Mucosa of rectum (tissue), 2 donors: ENCODE measurements at regions not wholly inside any gene's neighbourhood (a gene's known extent, or its start where the extent isn't known, plus 50 kb on each side); places are given as distances from the start of the nearest gene placed in this dataset.

Experiments used
- H3K27ac ChIP-seq, 2 donors: one replicate each; pipeline ENCODE4 v1.7.0; 2013; ENCODE audit warnings: inconsistent platforms in 2 of 2, low read depth in 2 of 2, low read length in 2 of 2
- H3K27me3 ChIP-seq, 2 donors: one replicate each; pipeline ENCODE4 v1.7.0; 2013; ENCODE audit warnings: low read length in 2 of 2; ENCODE audit not compliant: control insufficient read depth in 2 of 2, insufficient read depth in 2 of 2
- H3K36me3 ChIP-seq, 2 donors: one replicate each; pipeline ENCODE4 v1.7.0; 2013; ENCODE audit warnings: low read length in 2 of 2; ENCODE audit not compliant: control insufficient read depth in 2 of 2, insufficient read depth in 2 of 2
- H3K4me1 ChIP-seq, 2 donors: one replicate each; pipeline ENCODE4 v1.7.0; 2013; ENCODE audit warnings: low read length in 2 of 2, mild to moderate bottlenecking in 1 of 2; ENCODE audit not compliant: control insufficient read depth in 2 of 2, insufficient read depth in 2 of 2
- H3K4me3 ChIP-seq, 2 donors: one replicate each; pipeline ENCODE4 v1.7.0; 2013; ENCODE audit warnings: low read length in 2 of 2
- H3K9ac ChIP-seq, 2 donors: one replicate each; pipeline ENCODE4 v1.7.0; 2013; ENCODE audit warnings: low read length in 2 of 2, low read depth in 1 of 2, mild to moderate bottlenecking in 1 of 2
- H3K9me3 ChIP-seq, 2 donors: one replicate each; pipeline ENCODE4 v1.7.0; 2013; ENCODE audit warnings: low read length in 2 of 2; ENCODE audit not compliant: control insufficient read depth in 2 of 2
- donor health status: healthy.
- donor health status: Normal muscosa, but diverticular disease.

DNA sequence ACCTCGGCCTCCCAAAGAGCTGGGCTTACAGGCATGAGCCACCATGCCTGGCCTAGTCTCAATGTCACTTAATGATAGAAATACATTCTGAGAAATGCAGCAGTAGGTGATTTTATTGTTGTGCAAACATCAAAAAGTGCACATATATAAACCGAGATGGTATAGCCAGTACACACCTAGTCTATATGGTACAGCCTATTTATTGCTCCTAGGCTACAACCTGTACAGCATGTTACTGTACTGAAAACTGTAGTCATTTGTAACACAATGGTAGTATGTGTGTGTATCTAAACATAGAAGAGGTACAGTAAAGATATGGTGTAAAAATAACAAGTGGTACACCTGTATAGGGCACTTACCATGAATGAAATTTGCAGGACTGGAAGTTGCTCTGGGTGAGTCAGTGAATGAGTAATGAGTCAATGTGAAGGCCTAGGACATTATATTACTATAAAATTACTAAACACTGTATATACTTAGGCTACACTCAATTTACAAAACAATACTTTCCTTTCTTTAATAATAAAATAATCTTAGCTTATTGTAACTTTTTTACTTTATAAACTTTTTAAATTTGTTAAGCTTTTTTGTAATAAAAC is 166.7 kb upstream of the SYT1 start:
- Histone ChIP-seq H3K4me3 (no peak overlapping the region), H3K27me3 (no peaks in the 10 kb centered on the region), H3K27ac (no peak overlapping the region), H3K4me1 (no peaks in the 10 kb centered on the region), H3K9me3 (no peaks in the 10 kb centered on the region), H3K36me3 (no peaks in the 10 kb centered on the region), H3K9ac (no peak overlapping the region)

DNA sequence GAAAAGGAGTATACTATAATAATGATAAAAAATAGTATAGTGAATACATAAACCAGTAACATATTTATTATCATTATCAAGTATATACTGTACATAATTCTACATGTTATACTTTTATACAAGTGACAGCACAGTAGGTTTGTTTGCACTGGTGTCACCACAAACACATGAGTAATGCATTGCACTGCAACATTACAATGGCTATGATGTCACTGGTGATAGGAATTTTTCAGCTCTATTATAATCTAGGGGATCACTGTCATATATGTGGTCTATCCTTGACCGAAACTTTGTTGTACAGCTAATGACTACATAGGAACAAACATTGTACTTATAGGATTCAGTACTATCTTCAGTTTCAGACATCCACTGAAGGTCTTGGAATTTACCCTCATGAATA is 165.8 kb upstream of the SYT1 start:
- Histone ChIP-seq H3K4me1 (no peaks in the 10 kb centered on the region), H3K36me3 (no peaks in the 10 kb centered on the region), H3K27ac (no peak overlapping the region), H3K9ac (no peak overlapping the region), H3K4me3 (no peak overlapping the region), H3K27me3 (no peaks in the 10 kb centered on the region), H3K9me3 (no peaks in the 10 kb centered on the region)

DNA sequence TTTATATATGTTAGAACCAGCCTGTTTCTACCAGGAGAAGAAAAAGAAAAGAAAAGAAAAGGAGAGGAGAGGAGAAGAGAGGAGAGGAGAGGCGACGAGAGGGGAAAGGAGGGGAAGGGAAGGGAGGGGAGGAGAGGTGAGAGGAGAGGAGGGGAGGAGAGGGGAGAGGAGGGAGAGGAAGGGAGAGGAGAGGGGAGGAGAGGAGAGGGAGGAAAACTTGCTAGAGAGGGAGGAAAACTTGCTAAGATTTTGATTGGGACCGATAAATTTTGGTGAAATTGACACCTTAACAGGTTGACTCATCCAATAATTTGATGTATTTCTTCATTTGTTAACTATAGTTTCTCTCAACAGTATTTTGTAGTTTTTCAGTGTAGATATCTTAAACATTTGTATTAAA is 164.0 kb upstream of the SYT1 start:
- Histone ChIP-seq H3K4me1 (no peaks in the 10 kb centered on the region), H3K36me3 (no peaks in the 10 kb centered on the region), H3K9me3 (no peaks in the 10 kb centered on the region), H3K4me3 (no peak overlapping the region), H3K9ac (no peak overlapping the region), H3K27me3 (no peaks in the 10 kb centered on the region), H3K27ac (no peak overlapping the region)

DNA sequence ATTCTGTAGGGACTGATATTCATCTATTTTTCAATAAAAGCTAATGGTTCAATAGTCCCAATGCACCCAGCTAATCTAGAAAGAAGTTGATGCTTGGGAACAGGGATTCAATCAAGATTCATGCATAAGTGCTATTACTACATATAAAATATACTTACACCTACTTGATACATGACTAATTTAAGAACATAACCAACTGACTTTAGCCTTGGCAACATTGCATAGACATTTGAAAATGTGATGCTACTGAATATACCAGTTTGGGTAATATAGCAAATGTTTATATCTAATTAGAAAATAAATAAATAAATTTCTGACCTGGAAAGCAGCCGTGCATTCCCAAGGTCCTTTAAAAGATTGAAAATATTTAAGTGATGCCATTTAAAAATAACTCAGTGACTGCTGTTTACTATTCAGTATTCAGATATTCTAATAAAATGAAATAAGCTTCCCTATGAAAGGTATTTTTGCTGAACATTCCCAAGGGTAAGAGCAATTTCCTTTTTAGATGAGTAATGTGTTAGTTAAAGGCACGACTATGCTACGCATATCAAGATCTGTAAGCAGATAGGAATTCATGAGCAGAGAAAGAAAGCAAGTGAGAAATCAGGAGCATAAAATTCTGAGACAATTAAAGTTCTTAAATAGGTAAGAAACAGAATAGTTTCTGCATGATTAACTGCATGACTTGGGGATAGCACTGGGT is 160.6 kb upstream of the SYT1 start:
- H3K9me3 ChIP-seq, result no peaks in the 10 kb centered on the region
- no peaks in the 10 kb centered on the region for H3K4me1 ChIP-seq
- no peak overlapping the region for H3K9ac ChIP-seq
- H3K27ac ChIP-seq, result no peak overlapping the region
- no peaks in the 10 kb centered on the region for H3K27me3 ChIP-seq
- no peak overlapping the region for H3K4me3 ChIP-seq
- H3K36me3 ChIP-seq, result no peaks in the 10 kb centered on the region

DNA sequence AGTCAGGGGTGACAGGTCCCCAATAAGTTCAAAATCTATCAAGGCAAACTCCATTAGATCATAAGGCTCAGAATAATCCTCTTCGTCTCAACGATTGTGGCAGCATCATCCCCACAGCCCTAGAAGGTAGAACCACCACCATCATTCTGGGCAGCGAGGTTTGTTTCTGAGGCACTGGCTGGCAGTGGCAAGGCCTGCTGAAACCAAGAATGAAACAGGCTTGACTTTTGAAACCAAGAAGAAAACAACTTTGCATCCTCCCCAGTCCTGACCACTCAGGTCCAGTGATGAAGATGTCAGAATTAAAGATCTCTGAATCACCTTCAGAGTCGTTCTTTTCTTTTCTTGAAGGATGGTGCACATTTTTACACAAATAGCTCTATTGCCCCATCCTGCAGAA is 152.6 kb upstream of the SYT1 start:
- Histone ChIP-seq H3K4me1 (no peaks in the 10 kb centered on the region), H3K9me3 (no peaks in the 10 kb centered on the region), H3K27me3 (no peaks in the 10 kb centered on the region), H3K9ac (no peak overlapping the region), H3K4me3 (no peak overlapping the region), H3K36me3 (no peaks in the 10 kb centered on the region), H3K27ac (no peak overlapping the region)

DNA sequence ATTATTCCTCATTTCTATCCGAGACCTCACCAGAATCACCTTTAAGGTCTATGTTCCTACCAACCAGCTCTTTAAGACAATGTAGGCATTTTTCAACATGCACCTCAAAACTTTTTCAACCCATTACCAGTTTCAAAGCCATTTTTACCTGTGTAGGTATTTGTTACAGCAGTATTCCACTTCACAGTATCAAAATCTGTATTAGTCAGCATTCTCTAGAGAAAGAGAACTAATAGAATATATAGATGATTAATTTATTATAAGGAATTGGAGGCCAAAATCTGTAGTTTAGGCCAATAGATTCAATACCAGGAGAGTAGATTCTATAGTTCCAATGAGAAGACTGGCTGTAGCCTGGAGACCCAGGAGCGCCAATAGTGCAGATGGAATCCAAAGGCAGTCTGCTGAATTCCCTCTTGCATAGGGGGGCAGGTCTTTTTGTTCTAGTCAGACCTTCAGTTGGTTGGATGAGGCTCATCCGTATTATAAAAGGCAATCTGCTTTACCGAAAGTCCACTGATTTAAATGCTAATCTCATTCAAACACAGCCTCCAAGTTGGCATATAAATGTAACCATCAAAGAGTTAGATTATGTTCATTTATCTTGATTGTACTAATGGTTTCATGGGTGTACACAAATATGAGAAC is 151.6 kb upstream of the SYT1 start:
- H3K9me3 ChIP-seq, result no peaks in the 10 kb centered on the region
- H3K36me3 ChIP-seq, result no peaks in the 10 kb centered on the region
- no peak overlapping the region for H3K27ac ChIP-seq
- no peaks in the 10 kb centered on the region for H3K27me3 ChIP-seq
- H3K4me3 ChIP-seq, result no peak overlapping the region
- H3K9ac ChIP-seq, result no peak overlapping the region
- no peaks in the 10 kb centered on the region for H3K4me1 ChIP-seq

DNA sequence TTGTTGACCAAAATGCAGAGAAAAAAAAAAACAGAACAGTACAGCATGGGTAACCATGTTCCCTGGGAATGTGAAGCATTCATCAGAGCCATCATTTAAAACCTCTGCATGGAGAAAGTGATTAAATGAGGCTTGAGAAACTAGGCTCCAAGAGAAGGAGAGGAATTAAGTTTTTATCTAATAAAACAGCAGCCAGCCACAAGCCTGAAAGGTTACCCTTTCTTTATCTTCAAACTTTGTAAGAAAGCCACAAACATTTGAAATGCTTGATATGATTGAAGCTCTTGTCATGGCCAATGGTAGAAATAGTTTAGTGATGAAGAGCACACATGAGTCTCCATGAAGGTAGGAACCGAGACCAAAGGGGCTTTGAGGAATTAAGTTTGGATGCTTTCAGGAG is 144.9 kb upstream of the SYT1 start:
- H3K4me1 ChIP-seq, result no peaks in the 10 kb centered on the region
- H3K27me3 ChIP-seq, result no peaks in the 10 kb centered on the region
- H3K27ac ChIP-seq, result no peak overlapping the region
- no peak overlapping the region for H3K9ac ChIP-seq
- H3K36me3 ChIP-seq, result no peaks in the 10 kb centered on the region
- H3K9me3 ChIP-seq, result no peaks in the 10 kb centered on the region
- H3K4me3 ChIP-seq, result no peak overlapping the region

DNA sequence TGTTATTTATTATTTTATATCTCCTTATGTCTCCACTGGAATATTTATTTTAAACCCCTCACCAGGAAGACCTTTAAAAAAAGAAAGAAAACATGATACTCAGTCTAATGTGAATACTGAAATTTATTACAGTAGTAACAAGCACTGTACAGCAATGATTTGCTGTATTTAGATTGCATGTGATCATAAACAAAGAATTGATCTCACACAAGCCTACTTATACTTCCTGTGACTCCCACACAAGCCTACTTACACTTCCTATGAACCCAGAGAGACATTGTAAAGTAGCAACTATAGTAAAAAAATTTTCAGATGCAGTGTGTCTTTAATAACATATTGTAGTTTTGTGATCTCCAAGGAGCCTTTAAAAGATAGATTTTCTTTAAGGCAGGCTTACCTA is 142.7 kb upstream of the SYT1 start:
- Histone ChIP-seq H3K27ac (no peak overlapping the region), H3K4me3 (no peak overlapping the region), H3K36me3 (no peaks in the 10 kb centered on the region), H3K9me3 (no peaks in the 10 kb centered on the region), H3K4me1 (peaks cover 0 to 6% of the 10 kb centered on the region in 2 donors), H3K27me3 (no peaks in the 10 kb centered on the region), H3K9ac (no peak overlapping the region)

DNA sequence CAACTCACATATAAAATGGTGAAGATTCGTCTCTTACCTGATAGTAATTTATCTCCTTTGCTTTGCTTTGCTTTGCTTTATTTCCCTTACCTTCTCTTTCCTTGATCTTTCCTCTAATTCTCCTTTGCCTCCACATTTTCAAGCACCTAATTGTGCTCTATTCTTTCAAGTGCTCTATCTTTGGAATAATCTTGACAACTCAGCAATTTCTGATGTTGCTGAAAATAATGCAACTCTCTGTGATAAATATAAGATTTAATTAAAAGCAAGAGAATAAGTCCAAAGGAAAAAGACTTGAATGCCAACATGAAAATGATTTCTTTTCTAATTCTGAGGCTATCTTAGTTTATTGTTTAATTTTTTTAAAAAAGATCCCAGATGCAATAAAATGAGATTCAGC is 139.5 kb upstream of the SYT1 start:
- peaks cover 0 to 10% of the 10 kb centered on the region in 2 donors for H3K4me1 ChIP-seq
- H3K27ac ChIP-seq, result no peak overlapping the region
- H3K4me3 ChIP-seq, result no peak overlapping the region
- no peaks in the 10 kb centered on the region for H3K36me3 ChIP-seq
- H3K9ac ChIP-seq, result no peak overlapping the region
- H3K9me3 ChIP-seq, result no peaks in the 10 kb centered on the region
- no peaks in the 10 kb centered on the region for H3K27me3 ChIP-seq

DNA sequence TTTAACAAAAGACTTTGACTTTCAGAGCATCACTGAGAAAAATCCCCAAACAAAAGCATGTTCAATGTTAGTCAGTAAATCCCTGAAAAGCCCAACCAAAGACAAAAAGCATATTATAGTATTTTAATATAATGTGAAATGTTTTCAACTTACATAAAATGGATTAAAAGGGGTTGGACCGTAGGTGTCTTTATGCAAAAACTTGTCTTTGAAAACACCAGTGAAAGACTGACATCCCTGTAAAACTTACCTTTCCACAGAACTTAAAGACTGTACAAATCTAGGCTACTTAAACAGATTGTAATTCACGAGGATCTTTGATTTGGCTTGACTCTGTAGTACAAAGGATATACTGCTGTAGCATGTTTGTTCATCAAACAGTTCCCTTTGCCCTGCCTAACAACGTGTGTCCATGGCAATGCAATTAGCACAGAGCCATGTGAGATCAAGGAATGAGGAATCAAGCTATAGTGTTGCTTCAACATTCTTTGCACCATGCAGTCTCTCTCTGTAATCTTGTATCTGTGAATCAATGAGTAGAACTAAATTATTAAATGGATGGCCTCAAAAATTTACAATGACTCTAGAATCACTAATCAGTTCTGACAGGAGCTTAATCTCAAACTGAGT is 138.5 kb upstream of the SYT1 start:
- no peak overlapping the region for H3K27ac ChIP-seq
- no peaks in the 10 kb centered on the region for H3K9me3 ChIP-seq
- no peak overlapping the region for H3K9ac ChIP-seq
- H3K27me3 ChIP-seq, result no peaks in the 10 kb centered on the region
- no peak overlapping the region for H3K4me3 ChIP-seq
- peaks cover 0 to 10% of the 10 kb centered on the region in 2 donors for H3K4me1 ChIP-seq
- no peaks in the 10 kb centered on the region for H3K36me3 ChIP-seq
